ENCODE measurements at regions not wholly inside any gene's neighbourhood (a gene's known extent, or its start where the extent isn't known, plus 50 kb on each side); places are given as distances from the start of the nearest gene placed in this dataset.

GRCh38 chr1:55913565-55913964 is 665.8 kb downstream of the PLPP3 start:
- TF ChIP-seq CTCF (conservative IDR thresholded peaks at IDR 0.05) (no peak), EZH2 (IDR thresholded peaks at IDR 0.05; ENCODE audit: low read depth) (no peak)
